NCI-H82 (cell line): ENCODE measurements at regions not wholly inside any gene's neighbourhood (a gene's known extent, or its start where the extent isn't known, plus 50 kb on each side); places are given as distances from the start of the nearest gene placed in this dataset.

Source experiments
- DNase-seq: peaks from one replicate; lab custom pipeline; 2025; lab: John Stamatoyannopoulos, UW

DNA sequence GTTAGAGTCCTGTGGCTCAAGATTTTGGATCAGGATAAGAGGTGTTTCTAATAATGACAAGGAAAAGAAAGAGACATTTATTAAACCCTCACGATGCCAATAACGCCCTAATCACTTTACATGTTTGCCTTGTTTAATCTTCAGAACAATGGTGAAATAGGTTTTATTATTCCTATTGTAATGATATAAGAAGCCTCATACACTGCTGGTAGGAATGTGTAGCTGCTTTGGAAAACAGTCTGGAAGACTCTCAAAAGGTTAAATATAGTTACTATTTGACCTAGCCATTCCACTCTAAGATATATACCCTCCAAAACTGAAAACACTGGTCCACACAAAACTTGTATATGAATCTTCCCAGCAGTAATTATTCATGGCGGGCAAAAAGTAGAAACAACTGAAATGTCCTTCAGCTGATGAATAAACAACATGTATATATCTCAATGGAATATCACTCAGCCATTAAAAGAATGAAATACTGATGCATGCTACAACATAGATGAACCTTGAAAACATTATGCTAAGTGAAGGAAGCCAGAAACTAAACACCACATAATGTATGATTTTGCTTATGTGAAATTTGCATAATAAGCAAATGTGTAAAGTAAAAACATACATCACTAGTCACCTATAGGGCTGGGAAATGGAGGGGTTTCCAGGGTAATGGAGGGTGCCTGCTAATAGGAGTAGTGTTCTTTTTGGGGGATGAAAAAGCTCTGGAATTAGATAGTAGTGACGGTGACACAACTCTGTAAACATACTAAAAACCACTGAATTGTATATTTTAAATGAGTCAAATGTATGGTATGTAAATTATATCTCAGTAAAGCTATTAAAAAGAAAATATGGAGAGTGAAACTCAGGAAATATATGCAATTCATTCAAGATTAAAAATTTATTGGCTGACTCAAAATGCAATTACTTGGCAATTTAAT lies 76.9 kb upstream of the ANK3 start:
- DNase-seq, result no peak

DNA sequence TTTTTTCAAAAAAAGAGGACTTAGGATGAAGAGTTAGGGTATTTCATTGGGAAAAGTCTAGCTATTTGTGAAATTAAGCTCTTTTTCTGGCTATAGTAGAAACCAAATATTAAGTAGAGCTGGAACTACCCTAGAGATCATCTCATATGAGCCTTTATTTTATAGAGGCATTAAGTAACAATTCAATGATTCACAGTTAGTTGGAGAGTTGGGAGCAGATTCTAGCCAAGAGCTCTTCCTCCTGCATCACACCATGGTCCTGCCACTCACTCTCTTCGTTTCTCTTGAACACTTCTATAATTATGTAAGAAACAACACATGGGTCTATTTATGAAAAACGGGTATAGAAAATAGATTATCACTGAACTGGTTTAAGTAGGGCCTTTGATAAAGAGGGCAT lies 76.1 kb upstream of the ANK3 start:
- no peak for DNase-seq

DNA sequence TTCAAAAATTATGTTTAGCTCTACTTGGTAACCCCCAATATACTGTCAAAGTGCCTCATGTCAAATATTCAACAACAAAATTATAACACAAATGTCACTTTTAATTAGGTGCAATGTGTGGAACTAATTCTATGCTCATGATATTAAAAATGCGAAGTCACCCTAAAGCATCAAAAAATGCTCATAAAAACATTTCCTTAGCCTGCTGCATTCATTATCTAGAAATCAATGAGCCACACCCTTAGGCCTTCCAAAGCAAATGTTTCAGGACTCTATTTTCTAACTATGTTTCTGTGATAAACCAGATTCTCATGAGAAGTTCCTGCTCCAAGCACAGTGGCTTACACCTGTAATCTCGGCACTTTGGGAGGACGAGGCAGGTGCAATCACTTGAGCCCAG lies 75.0 kb upstream of the ANK3 start:
- no peak for DNase-seq

DNA sequence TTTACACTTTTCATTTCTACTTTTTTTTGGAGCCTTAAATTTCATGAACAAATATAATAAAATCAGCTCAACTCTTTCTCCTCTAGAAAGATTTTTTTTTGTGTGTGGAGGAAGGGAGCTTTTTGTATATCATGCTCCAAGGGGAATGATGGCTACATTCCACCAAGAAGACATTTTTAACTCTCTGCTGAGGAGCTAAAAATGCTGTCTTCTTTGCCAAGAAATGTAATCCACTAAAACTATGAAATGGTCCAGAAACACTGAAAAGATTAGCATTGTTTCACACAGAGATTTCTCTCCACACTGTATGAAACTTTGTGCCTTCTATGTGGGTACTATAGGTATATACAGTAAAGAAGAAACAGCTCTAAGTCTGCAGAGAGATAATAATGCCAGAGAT lies 74.1 kb upstream of the ANK3 start:
- DNase-seq, result no peak

DNA sequence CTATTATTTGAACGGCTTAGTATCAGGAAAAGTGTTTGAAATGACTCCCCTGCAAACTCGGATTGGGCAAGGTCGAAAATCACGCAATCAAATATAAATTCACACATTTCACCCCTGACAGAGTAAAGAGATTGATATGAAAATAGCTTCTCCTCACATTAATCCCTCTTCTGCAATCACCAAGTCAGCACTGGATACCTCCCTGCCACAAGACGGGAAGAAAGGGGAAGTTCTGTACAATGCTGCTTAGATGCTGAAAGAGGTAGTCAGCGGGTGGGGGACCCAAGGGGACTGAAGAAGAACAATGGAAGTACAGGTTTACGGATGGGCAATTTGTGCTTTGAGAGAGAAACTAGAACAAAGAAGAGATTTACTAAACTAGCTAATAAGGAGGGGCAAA lies 72.0 kb upstream of the ANK3 start:
- no peak for DNase-seq

DNA sequence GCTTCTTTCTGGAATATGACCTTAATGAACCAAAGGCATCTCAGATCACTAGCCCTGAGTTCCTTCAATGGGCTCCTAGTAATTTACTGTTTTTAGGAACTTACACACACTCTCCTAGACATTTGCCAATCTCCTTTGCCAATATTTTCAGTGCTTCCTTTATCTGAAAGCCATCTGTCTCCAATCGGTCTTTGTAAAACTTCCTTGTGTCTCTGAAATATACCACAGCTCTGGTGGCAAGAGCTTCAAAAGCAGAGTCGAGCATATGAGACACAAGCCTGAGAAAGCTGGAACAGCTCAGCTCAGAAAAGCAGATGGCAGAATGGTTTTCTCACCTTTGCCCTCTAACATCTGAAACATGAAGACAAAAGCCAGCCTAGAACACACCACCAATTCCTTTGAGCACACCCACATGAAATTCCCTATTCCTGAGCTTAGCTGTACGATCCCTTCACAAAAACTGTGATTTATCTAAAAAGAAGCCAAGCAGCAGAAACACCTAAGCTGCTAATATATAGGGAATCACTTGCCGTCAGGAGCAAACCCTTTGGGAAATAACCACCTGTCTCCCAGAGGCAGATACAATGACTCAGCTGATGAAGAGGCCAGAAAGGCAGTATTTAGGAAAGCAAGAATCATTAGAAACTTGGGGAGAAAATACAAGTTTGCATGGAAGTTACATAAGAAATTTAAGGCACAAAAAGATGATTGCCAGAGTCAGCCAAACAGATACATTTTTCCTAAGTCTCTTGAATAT lies 70.2 kb upstream of the ANK3 start:
- no peak for DNase-seq

DNA sequence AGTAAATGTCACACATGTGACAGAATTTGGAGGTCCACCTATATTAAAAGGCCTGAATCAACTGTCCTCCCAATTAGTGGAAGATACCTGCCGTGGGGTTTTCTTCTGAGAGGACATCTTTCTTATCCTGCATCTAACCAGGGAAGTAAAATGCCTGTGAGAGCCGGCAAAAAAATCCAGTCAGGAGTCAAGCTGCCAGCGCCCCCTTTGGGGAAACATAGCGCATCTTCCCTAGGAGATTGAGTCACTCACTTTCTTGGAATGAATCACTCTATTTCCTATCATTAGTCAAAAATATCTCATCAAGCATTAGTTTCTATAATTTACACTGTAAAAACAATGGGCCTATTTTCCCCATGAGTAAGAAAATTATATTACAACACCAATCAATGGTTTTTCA lies 66.4 kb upstream of the ANK3 start:
- DNase-seq, result no peak

DNA sequence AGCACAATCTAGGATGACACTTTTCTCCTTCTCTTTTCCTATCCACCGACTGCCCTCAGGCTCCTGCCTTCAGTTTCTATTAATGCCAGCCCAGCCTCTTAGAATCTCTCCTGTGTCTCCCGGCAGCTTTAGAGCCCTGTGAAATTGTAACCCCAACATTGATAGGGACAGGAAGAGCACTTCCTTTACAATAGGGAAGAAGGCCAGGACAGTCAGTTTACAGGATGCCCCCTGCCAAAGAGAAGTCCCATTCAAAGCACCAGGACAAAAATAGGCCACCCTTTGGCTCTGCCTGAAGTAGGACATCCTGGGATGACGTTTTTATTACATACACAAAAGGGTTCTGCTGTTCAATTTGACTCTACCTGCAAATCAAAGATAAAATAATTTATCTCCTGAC lies 64.7 kb upstream of the ANK3 start:
- no peak for DNase-seq

DNA sequence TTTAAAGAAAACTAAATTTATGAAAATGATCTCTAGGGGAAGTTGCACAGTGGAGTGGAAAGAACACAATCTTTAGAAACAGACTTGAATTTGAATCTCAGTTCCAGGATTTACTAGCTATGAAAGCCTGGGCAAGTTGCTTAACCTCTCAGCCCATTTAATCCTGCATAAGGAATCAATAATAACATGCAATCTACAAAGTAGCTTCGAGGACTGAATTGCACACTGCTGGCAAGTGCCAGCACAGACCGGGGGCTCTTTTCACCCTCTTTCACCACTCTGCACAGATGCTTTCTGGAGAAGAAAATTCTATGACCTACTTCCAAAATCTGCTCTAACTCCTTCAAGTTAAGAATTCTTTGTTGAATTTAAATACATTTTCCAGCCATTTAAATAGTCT lies 63.4 kb upstream of the ANK3 start:
- DNase-seq, result no peak

DNA sequence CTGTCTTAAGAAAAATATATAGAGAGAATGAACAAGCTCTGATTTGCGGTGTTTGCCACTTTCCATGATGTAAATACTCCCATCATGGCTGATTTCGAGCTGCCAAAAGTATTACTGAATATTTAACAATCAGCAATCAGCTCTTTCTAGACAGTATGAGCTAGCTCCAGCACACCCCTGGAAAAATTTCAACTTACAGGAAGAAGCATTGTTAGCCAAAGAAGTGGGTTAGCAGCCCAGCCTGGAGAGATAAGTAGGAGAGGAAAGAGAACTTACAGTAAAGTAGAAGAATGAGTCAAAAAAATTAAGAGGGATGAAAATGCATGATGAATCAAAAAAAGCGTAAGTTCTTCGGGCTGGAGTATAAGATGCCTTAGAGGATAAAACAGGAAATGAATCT lies 60.6 kb upstream of the ANK3 start:
- DNase-seq, result no peak

DNA sequence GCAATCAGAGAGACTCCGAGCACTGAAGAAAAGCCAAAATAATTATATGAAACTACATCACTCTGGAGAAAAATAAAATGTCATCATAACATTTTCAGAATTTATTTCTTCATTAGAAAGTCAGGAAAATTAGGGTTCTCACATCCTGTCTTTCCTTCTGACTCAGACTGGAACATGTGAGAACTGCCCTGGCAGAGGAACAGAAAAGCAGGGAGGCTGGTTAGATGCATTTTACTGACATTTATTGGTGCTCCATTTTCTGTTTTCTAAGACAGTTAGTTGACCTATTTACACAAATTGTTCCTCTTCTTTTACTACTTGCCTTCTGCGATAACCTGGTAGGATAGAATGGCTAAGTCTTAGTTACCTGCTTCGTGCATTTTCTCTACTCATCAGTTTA lies 58.6 kb upstream of the ANK3 start:
- no peak for DNase-seq

DNA sequence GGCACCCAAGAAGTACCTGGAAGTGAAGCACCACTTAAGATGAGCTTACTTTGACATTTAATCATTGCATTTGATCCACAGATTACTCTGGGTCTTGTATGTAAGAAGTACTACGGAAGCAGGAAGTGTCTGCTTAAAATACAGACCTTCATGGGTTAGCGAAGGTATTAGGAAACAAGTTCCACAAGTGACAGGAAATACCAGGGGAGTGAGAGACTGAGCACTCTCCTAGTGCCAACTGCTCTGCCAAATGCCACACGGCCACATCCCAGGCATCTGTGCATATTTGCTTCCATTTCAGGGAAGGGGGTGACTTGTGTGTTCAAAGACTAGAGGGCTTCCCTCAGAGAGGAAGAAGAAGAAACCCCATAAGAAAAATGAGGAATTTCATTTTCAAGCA lies 57.2 kb upstream of the ANK3 start:
- no peak for DNase-seq

DNA sequence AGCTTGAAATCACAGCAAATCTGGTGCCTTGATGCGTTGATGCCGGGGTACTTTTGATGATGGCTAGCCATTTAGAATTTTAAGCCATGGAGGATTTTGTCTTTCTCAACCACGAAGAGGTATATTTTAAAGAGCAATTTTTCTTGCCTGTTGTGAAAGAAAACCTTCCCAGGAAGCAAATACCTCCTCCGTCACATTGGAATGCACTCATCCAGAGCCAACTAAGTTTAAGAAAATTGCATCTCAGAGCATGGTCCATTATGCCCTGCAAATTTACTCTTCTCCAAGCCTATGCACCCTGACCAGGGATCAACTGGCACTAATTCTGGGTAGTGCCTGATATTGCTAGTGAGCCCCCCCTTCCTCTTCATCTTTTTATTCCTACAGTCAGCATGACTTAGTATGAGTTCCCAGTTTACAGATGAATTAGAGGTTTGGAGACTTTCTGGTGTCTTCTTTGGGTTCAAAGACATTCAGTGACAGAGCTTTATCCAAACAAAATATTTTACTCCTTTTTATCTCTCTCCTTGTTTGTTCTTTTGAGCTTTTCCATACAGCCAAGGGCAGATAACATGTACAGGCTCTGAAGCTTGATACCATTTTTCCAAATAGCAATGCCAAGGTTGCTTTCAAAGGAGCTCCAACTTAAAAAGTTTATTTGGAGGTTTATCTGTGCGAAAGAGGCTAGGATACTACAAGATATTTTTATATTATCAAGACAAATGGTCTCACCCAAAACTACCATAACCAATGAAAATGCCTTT lies 56.6 kb upstream of the ANK3 start:
- DNase-seq, result no peak

DNA sequence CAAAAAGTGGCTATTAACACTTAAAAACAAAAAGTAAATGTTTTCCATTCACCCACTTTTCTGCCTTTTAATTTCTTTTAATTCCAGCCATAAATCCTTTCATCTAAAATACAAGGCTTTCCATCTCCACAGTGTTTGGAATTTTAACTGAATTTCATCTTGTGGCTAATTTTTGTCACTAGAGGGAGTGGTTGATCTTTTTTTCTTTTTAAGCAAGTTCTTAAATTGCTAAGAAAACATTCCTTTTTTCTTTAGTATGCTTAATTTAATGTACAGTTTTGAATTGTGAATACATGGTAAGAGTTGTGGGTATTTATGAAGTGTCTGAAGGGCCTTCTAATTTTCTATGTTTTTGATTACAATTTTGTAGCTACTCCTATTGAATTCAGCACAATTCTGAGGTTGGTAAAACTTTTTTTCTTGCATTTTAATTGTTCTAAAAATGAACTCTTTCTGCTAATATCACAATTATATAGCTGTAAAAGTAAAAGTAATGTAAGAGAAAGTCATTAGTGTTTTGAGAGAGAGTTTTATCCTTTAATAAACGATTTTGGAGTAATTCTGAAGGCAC lies 54.9 kb upstream of the ANK3 start:
- peak; percentile 16 for DNase-seq

DNA sequence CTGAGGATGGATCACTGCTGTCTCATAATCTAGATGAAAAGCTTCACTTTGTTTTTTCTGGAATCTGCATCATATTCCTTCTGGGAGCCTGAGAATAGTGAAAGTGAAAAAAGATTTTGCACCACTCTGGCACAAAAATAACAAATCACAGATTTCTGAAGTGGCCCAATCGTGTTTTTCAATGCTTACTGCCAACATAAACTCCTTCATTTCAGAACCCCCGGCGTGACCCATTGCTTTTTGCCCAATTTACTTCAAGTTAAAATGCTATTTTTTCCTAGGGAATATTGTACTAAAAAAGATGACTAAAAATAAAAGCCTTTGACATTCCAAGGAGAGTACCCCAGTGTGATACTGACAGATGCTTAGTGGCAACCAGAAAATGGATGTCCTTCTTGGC lies 53.7 kb upstream of the ANK3 start:
- no peak for DNase-seq

DNA sequence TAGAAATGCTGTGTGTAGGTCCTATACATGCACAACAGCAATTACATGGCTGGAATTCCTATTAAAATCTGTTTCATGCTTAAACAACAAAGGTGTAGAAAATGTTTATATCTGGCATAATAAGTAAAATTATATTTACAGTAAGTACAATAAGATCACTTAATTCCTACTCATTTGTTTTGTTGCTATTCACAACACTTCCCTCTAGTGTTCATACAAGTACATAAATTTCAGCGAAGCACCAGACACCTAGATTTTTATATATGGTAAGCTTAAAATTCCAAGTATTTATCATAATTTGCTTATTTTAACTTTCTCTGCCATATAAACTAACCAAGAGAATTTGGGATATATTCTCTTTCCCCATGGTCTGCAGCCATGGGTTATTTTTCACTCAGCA lies 51.8 kb upstream of the ANK3 start:
- DNase-seq, result peak; percentile 1

DNA sequence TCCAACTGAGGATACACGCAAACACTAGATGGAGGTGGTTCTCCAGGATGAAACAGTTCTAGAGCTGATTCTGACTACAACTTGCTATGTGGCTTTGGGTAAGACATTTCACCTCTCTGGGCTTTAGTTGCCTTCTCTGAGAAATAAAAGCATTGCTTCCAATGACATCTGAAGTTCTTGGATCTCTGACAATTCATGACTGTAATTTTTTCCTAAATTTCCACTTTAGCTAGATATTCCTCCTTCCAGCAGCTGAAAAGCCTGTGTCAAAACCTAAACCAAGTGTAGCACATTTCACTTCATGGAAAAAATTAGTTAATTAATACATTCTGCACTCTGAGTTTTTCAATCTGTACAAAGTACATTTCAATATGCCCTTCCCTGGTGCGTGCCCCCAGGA lies 50.0 kb upstream of the ANK3 start:
- DNase-seq, result no peak
